BE2C (cell line): ENCODE measurements at regions not wholly inside any gene's neighbourhood (a gene's known extent, or its start where the extent isn't known, plus 50 kb on each side); places are given as distances from the start of the nearest gene placed in this dataset.

ENCODE experiments used
- DNase-seq: peaks from one replicate; pipeline ENCODE4 v3.0.0-alpha.2; 2020
- H3K27me3 ChIP-seq: fragments of 250-450 bp; sonication (Bioruptor Pico); 2 replicates; pipeline ENCODE4 v1.5.1; 2020; ENCODE audit warnings: mild to moderate bottlenecking
- H3K36me3 ChIP-seq: fragments of 250-450 bp; sonication (Bioruptor Pico); 2 replicates; pipeline ENCODE4 v1.5.1; 2020; ENCODE audit warnings: mild to moderate bottlenecking
- H3K4me1 ChIP-seq: fragments of 250-450 bp; sonication (Bioruptor Pico); 2 replicates; pipeline ENCODE4 v1.5.1; 2020
- H3K4me3 ChIP-seq: 2 replicates; pipeline ENCODE4 v1.5.1; 2011; ENCODE audit warnings: low read depth, low read length
- H3K9me3 ChIP-seq: fragments of 250-450 bp; sonication (Bioruptor Pico); 2 replicates; pipeline ENCODE4 v1.5.1; 2020
- CTCF ChIP-seq: IDR thresholded peaks from 2 replicates; pipeline ENCODE4 v1.5.1; 2012; ENCODE audit warnings: mild to moderate bottlenecking, low read depth, low read length

GRCh38 chr7:24134535-24134934 lies 149.5 kb upstream of the NPY start:
- Histone ChIP-seq H3K4me1 (no peaks in the 10 kb centered on the region), H3K9me3 (no peaks in the 10 kb centered on the region), H3K27me3 (no peaks in the 10 kb centered on the region), H3K36me3 (no peaks in the 10 kb centered on the region), H3K4me3 (no peak overlapping the region)
- no peak for DNase-seq
- no peak for TF ChIP-seq CTCF

DNA sequence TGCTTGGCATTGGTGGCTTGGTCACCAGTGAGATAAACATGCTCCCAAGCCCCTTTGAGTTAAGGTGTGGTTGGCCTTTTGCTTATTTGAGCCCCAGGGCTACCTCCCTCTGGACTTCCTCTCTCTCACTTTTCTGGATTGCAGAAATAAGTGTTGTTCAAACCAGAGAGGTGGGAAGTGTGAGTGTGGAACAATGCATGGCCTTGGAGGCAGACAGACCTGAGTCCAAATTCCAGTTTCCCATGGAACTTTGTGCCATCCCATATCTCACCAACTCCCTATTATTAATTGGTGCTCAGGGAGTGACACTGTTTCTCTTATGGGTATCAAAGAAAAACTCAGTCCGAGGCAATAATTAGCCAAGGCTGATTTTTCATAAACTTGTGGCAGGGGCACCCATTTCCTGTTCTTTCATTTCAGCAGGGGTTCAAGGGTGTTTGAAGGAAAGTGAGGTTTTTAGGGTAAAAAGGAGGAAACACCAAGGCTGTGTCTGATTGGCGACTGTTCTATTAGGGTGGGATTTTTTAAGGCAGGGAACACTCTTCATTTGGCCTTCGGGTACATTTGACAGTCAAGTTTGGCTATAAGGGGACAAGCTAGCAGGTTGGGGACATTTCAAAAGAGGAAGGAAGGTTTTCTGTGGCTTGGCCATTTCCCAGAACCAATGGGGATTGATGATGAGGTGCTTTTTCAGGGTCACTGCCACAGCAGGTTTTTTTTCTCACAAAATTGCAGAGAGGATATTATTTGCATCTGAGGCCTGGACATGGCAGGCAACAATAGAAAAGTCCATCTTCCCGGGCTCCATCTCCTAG lies 148.8 kb upstream of the NPY start:
- Histone ChIP-seq H3K36me3 (no peaks in the 10 kb centered on the region), H3K9me3 (no peaks in the 10 kb centered on the region), H3K27me3 (no peaks in the 10 kb centered on the region), H3K4me3 (no peak overlapping the region), H3K4me1 (no peaks in the 10 kb centered on the region)
- no peak for TF ChIP-seq CTCF
- DNase-seq, result no peak

DNA sequence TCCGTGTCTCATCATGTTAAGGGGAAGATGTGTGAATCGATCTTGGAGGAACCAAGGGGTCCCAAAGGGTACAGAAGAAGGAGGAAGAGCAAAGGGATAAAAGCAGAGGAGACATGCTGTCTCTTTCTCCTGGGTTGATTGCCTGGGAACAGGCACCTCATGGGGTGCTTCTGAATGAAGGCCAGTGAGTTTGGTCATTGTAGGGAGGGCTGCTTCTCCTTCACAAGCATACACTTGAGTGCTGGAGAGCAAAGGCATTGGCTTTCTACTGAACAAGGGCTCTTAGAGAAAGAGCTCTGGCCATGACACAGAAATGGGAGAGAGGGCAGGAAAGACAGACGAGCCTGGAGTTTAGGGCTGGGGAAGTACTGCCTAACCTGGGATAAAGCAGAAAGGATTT lies 146.7 kb upstream of the NPY start:
- Histone ChIP-seq H3K4me1 (no peaks in the 10 kb centered on the region), H3K36me3 (no peaks in the 10 kb centered on the region), H3K27me3 (no peaks in the 10 kb centered on the region), H3K9me3 (no peaks in the 10 kb centered on the region), H3K4me3 (no peak overlapping the region)
- DNase-seq, result no peak
- no peak for TF ChIP-seq CTCF

- no peaks in the 10 kb centered on the region for H3K27me3 ChIP-seq
- H3K9me3 ChIP-seq, result no peaks in the 10 kb centered on the region
- H3K4me1 ChIP-seq, result no peaks in the 10 kb centered on the region
- H3K4me3 ChIP-seq, result no peak overlapping the region
- H3K36me3 ChIP-seq, result no peaks in the 10 kb centered on the region
- DNase-seq, result no peak
- TF ChIP-seq CTCF, result no peak
These were observed 145.6 kb upstream of the NPY start for GRCh38 chr7:24138343-24138742.

DNA sequence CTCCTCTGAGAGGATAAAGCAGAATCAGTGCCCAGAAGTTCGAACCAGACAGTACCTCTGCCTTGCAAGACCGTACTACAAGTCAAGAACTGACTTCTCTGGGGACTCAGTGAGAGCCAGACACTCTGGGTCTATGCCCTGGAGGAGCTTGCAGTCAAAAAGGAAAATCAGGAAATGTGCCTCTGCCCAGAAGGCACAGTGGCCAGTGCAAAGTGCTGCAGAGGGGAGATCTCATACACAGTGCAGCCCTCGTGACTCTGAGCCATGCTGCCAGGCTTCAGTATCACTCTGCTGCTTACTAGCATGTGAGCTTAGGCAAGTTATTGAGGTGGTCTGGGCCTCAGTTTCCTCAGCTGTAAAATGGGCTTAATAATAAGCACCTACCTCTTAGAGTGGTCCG lies 144.0 kb upstream of the NPY start:
- Histone ChIP-seq H3K9me3 (no peaks in the 10 kb centered on the region), H3K4me3 (no peak overlapping the region), H3K36me3 (no peaks in the 10 kb centered on the region), H3K27me3 (no peaks in the 10 kb centered on the region), H3K4me1 (no peaks in the 10 kb centered on the region)
- DNase-seq, result no peak
- no peak for TF ChIP-seq CTCF

DNA sequence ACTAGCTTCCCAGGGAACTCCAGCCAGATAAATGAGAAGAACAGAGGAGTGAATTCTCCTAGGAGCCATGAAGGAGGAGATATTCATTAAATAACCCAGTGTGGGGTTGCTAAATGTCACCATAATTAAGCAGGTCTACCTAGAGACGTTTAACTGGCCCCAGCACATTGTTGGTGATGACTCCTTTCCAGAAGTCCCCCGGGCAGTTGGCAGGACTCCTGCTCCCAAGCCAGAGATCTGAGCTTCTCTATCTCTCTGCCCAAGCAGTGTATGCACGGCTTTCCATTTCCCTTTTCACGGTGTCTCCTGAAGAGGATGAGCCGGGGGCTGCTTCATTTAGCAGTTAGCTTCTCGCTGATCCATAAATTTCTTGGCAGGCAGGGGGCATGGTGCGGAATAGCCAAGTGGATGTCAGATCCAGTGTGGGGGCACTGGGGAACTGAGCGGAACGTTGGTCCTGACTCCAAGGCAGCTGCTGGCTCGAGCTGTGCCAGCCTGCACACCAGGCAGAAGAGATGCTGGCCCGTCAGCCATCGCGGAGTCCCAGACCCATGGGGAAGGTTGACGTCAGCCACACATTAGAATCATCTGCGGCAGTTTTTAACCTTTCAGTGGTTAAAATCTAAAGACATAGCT lies 142.0 kb upstream of the NPY start:
- no peak overlapping the region for H3K4me3 ChIP-seq
- no peaks in the 10 kb centered on the region for H3K36me3 ChIP-seq
- no peaks in the 10 kb centered on the region for H3K4me1 ChIP-seq
- no peaks in the 10 kb centered on the region for H3K9me3 ChIP-seq
- no peak for DNase-seq
- H3K27me3 ChIP-seq, result no peaks in the 10 kb centered on the region
- TF ChIP-seq CTCF, result peak; percentile 16; the same call in 1 of the 2 replicates
